Right cardiac atrium (tissue), 5 donors: ENCODE measurements at regions not wholly inside any gene's neighbourhood (a gene's known extent, or its start where the extent isn't known, plus 50 kb on each side); places are given as distances from the start of the nearest gene placed in this dataset.

ENCODE experiments used
- ATAC-seq, 2 donors: fragments of 200-7000 bp; cut with Tn5 transposase; one replicate each; pipeline versions ENCODE4 v1.8.0 to v1.9.1; 2020; ENCODE audit warnings: moderate library complexity in 2 of 2, mild to moderate bottlenecking in 1 of 2
- DNase-seq, 3 donors: peaks; one replicate each; pipeline ENCODE4 v3.0.0-alpha.2; 2020
- H3K27ac ChIP-seq: one replicate; pipeline ENCODE4 v1.5.1; 2013; ENCODE audit warnings: mild to moderate bottlenecking, low read length, control low read depth, moderate library complexity
- H3K27me3 ChIP-seq: one replicate; pipeline ENCODE4 v1.6.1; 2013; ENCODE audit not compliant: control insufficient read depth, insufficient read depth
- H3K4me1 ChIP-seq: one replicate; pipeline ENCODE4 v1.6.1; 2013; ENCODE audit warnings: low read length; ENCODE audit not compliant: control insufficient read depth, insufficient read depth
- H3K4me3 ChIP-seq: one replicate; pipeline ENCODE4 v1.5.1; 2013; ENCODE audit warnings: low read length, control low read depth
- H3K9me3 ChIP-seq: one replicate; pipeline ENCODE4 v1.6.1; 2013; ENCODE audit warnings: low read length; ENCODE audit not compliant: control insufficient read depth
- WGBS: extraction: QIAGEN DNeasy Blood & Tissue Kit; methylation state at CpG from one replicate; pipeline ENCODE4 v1.1.7; 2013; 5-methylcytosine and 5-hydroxymethylcytosine counted together
- intact Hi-C, 4 donors: fragments of 100-400 bp; cut with DNase I; formaldehyde crosslinking; loops; one replicate each; pipeline versions ENCODE4 v1.11.0 to v1.14.0; 2022 to 2023
- donor health status: healthy with polysubstance abuse.
- donor health status: DM: no; HTN: yes; CAD: no.
- donor health status: DM: no; HTN: no; CAD: no.
- donor health status: DM: no; HTN: yes; CAD: no; lungs with severe emphysema.
- donor health status: DM: yes; HTN: yes; CAD: no.

- intact Hi-C loops = no loop called here
- ATAC-seq = peak; percentile 59 to 83
- H3K4me3 ChIP-seq = peak overlapping the region; percentile 56
- H3K27me3 ChIP-seq = no peaks in the 10 kb centered on the region
- H3K27ac ChIP-seq = no peak overlapping the region
- DNase-seq = no peak
- H3K9me3 ChIP-seq = no peaks in the 10 kb centered on the region
- no peaks in the 10 kb centered on the region for H3K4me1 ChIP-seq
- WGBS = 28% methylated on average over 3 of the region's 3 CpGs
Observed at GRCh38 chr3:83953417-83954089, 1005.2 kb upstream of the CADM2 start.

DNA sequence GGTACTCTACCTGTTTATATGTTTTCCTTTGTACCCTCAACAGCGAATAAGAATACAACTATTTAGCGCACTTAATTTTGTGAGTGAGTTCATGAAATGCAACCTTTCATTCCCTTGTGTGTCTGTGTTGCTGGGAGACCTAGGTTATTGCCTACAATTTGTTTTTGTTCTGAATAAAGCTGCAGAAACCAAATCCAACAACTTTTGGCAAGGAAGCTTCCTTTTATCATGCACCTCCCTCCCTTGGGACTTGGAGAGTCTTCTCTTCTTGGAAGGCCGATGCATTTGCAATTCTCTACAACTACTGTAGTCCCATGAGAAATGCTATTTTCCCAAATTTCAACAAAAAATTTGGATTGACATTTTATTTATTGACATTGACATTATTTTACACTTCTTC lies 1002.4 kb upstream of the CADM2 start:
- Histone ChIP-seq H3K9me3 (no peaks in the 10 kb centered on the region), H3K27me3 (no peaks in the 10 kb centered on the region), H3K4me3 (no peak overlapping the region), H3K27ac (no peak overlapping the region), H3K4me1 (no peaks in the 10 kb centered on the region)
- WGBS = 49% methylated on average over 3 of the region's 3 CpGs
- DNase-seq (no peak), ATAC-seq (no peak)
- intact Hi-C loops = no loop called here

DNA sequence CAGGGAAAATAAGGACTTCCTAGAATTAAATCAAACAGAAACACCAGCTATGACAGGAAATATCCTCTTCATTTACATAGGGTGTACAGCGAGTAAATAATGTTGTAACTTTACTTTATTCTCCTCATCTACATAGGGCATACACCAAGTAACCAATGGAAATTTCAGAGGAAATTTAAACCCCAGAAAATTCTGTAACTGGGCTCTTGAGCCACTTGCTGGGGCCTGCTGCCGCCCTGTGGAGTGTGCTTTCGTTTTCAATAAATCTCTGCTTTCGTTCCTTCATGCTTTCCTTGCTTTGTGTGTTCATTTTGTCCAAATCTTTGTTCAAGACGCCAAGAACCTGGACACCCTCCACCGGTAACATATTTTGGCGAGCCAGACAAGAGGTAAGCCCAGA lies 990.4 kb upstream of the CADM2 start:
- no peaks in the 10 kb centered on the region for H3K4me1 ChIP-seq
- no peak overlapping the region for H3K4me3 ChIP-seq
- intact Hi-C loops = no loop called here
- H3K27me3 ChIP-seq = no peaks in the 10 kb centered on the region
- no peak for DNase-seq
- H3K27ac ChIP-seq = no peak overlapping the region
- no peak for ATAC-seq
- WGBS = 83% methylated on average over 7 of the region's 7 CpGs
- H3K9me3 ChIP-seq = no peaks in the 10 kb centered on the region

DNA sequence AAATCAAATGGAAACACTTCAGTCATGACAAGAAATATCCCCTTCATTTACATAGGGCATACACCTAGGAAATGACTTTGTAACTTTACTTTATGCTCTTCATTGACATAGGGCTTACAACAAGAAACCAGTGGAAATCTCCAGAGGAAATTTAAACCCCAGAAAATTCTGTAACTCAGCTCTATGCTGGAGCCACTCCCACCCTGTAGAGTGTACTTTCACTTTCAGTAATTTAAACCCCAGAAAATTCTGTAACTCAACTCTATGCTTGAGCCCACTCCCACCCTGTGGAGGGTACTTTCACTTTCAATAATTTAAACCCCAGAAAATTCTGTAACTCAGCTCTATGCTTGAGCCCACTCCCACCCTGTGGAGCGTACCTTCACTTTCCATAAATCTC lies 987.1 kb upstream of the CADM2 start:
- WGBS = 78% methylated on average over 1 of the region's 1 CpG
- H3K27ac ChIP-seq = no peak overlapping the region
- no peak overlapping the region for H3K4me3 ChIP-seq
- H3K27me3 ChIP-seq = no peaks in the 10 kb centered on the region
- no peaks in the 10 kb centered on the region for H3K9me3 ChIP-seq
- intact Hi-C loops = no loop called here
- no peaks in the 10 kb centered on the region for H3K4me1 ChIP-seq
- no peak for DNase-seq
- ATAC-seq = no peak

GRCh38 chr3:84008623-84009022 lies 950.2 kb upstream of the CADM2 start:
- intact Hi-C loops = no loop called here
- Histone ChIP-seq H3K9me3 (no peaks in the 10 kb centered on the region), H3K4me3 (no peak overlapping the region), H3K4me1 (no peaks in the 10 kb centered on the region), H3K27ac (no peak overlapping the region), H3K27me3 (no peaks in the 10 kb centered on the region)
- no peak for DNase-seq
- ATAC-seq = no peak
- WGBS = 30% methylated on average over 1 of the region's 1 CpG

DNA sequence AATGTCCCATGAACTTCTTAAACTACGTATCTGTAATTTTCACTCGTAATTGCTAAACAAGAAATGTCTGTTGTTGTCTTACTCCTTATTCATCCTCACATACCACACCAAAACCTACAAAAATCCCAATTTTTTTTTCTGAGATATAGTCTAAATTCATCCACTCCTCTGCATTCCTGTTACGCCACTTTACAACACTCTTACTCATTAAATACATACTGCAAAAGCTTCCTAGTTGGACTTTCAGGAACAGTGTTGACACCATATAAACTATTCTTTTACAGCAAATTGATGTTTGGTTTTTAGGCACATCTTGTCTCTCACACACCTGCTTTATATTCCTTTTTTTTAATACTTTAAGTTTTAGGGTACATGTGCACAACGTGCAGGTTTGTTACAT lies 934.9 kb upstream of the CADM2 start:
- intact Hi-C loops = no loop called here
- Histone ChIP-seq H3K27ac (no peak overlapping the region), H3K9me3 (no peaks in the 10 kb centered on the region), H3K4me1 (no peaks in the 10 kb centered on the region), H3K27me3 (no peaks in the 10 kb centered on the region), H3K4me3 (no peak overlapping the region)
- no peak for DNase-seq
- 86% methylated on average over 4 of the region's 4 CpGs for WGBS
- ATAC-seq = no peak

- 61% methylated on average over 3 of the region's 3 CpGs for WGBS
Observed at GRCh38 chr3:84039099-84039498, 919.7 kb upstream of the CADM2 start.

GRCh38 chr3:84042399-84043106 lies 916.2 kb upstream of the CADM2 start:
- ATAC-seq (no peak), DNase-seq (no peak)
- 71% methylated on average over 3 of the region's 3 CpGs for WGBS
- Histone ChIP-seq H3K27me3 (no peaks in the 10 kb centered on the region), H3K4me1 (no peaks in the 10 kb centered on the region), H3K9me3 (no peaks in the 10 kb centered on the region), H3K27ac (no peak overlapping the region), H3K4me3 (no peak overlapping the region)
- intact Hi-C loops = no loop called here

More at GRCh38 chr3:84039099-84039498, 919.7 kb upstream of the CADM2 start:
- ATAC-seq (no peak), DNase-seq (no peak)
- no peaks in the 10 kb centered on the region for H3K4me1 ChIP-seq
- no peaks in the 10 kb centered on the region for H3K9me3 ChIP-seq
- no peak overlapping the region for H3K27ac ChIP-seq
- intact Hi-C loops = no loop called here
- no peak overlapping the region for H3K4me3 ChIP-seq
- H3K27me3 ChIP-seq = no peaks in the 10 kb centered on the region

- intact Hi-C loops = no loop called here
- Histone ChIP-seq H3K27ac (no peak overlapping the region), H3K27me3 (no peaks in the 10 kb centered on the region), H3K4me1 (no peaks in the 10 kb centered on the region), H3K9me3 (no peaks in the 10 kb centered on the region), H3K4me3 (no peak overlapping the region)
- ATAC-seq = no peak
- WGBS = 92% methylated on average over 1 of the region's 1 CpG
- DNase-seq = no peak
Observed at GRCh38 chr3:84066915-84067314, 891.9 kb upstream of the CADM2 start.

DNA sequence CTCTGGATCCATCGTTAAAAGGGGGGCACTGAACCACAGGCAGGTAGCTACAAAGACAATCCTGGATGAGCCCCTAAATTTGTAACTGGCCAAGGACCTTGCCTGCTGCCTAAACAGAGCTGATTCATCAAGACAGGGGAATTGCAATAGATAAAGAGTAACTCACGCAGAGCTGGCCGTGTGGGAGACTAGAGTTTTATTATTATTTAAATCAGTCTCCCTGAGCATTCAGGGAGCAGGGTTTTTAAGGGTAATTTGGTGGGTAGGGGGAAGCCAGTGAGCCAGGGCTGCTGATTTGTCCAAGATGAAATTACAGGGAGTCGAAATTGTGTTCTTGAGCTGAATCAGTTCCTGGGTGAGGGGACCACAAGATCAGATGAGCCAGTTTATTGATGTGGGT lies 885.1 kb upstream of the CADM2 start:
- Histone ChIP-seq H3K27me3 (no peaks in the 10 kb centered on the region), H3K4me1 (no peaks in the 10 kb centered on the region), H3K4me3 (no peak overlapping the region), H3K9me3 (no peaks in the 10 kb centered on the region), H3K27ac (no peak overlapping the region)
- ATAC-seq (no peak), DNase-seq (no peak)
- WGBS = 75% methylated on average over 4 of the region's 4 CpGs
- intact Hi-C loops = no loop called here

DNA sequence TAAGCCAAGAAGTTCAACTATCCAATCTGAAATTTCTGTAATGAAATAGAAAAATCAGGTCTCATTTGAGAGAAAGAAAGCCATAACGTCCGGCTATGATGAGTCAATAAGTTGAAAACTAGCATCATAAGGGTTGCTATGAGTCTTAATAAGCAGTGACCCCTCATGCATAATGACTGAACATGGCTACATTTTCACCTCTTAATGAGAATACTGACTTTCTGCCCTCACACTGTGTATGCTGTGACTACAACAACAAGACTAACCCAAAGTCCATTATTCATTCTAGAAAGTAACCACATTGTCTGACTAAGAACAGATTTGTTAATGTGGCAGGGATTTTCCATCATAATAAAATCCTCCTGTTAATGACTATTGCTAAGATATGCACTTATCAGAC lies 884.0 kb upstream of the CADM2 start:
- no peak overlapping the region for H3K4me3 ChIP-seq
- no peaks in the 10 kb centered on the region for H3K4me1 ChIP-seq
- intact Hi-C loops = no loop called here
- no peak for DNase-seq
- 74% methylated on average over 2 of the region's 2 CpGs for WGBS
- H3K9me3 ChIP-seq = no peaks in the 10 kb centered on the region
- no peak for ATAC-seq
- no peaks in the 10 kb centered on the region for H3K27me3 ChIP-seq
- H3K27ac ChIP-seq = no peak overlapping the region
